ENCODE measurements at regions not wholly inside any gene's neighbourhood (a gene's known extent, or its start where the extent isn't known, plus 50 kb on each side); places are given as distances from the start of the nearest gene placed in this dataset.

GRCh38 chr12:5273709-5274108 lies 158.2 kb upstream of the NTF3 start:
- Histone ChIP-seq H3K9ac (no peak overlapping the region), H3K4me1 (ENCODE audit: control insufficient read depth in 1 of 2, insufficient read depth in 2 of 2, low read depth in 1 of 2, low read length in 1 of 2) (no peaks in the 10 kb centered on the region), H3K4me3 (ENCODE audit: low read depth in 2 of 2, low read length in 1 of 2) (no peak overlapping the region), H3K9me2 (no peaks in the 10 kb centered on the region), H2AFZ (ENCODE audit: low read depth) (no peak overlapping the region), H3K27ac (ENCODE audit: low read depth in 2 of 2, low read length in 1 of 2) (no peak overlapping the region), H3K36me3 (replicated peaks in 1 of 2; ENCODE audit: control insufficient read depth in 1 of 2, insufficient read depth in 2 of 2, low read length in 1 of 2) (peaks cover 0 to 3% of the 10 kb centered on the region in 2 experiments), H3K9me3 (no peaks in the 10 kb centered on the region), H3K27me3 (ENCODE audit: insufficient read depth) (no peaks in the 10 kb centered on the region), H3K4me2 (no peak overlapping the region), H3F3A (replicated peaks; ENCODE audit: insufficient read depth) (no peaks in the 10 kb centered on the region), H4K20me1 (ENCODE audit: insufficient read depth) (no peaks in the 10 kb centered on the region), H3K79me2 (ENCODE audit: insufficient read depth) (no peaks in the 10 kb centered on the region)
- POLR2A ChIA-PET = no interaction called here
- no peak for DNase-seq
- CTCF ChIA-PET = no interaction called here
- WGBS (ENCODE audit: low lambda C conversion rate) = 81% methylated on average over 8 of the region's 8 CpGs
- TF ChIP-seq TEAD4 (IDR thresholded peaks at IDR 0.05; ENCODE audit: borderline replicate concordance, insufficient read depth) = no peak
- no peak for TF ChIP-seq YY1 (IDR thresholded peaks at IDR 0.05; ENCODE audit: low read depth)
- no peak for TF ChIP-seq JUND (IDR thresholded peaks at IDR 0.05)
- no peak for TF ChIP-seq EP300 (IDR thresholded peaks at IDR 0.05; ENCODE audit: borderline replicate concordance in 1 of 2, low read depth in 1 of 2, low read length in 1 of 2)
- no peak for TF ChIP-seq SMC3 (IDR thresholded peaks at IDR 0.05; ENCODE audit: low read depth, low read length)
- TF ChIP-seq RCOR1 (IDR thresholded peaks at IDR 0.05; ENCODE audit: low read length) = no peak
- TF ChIP-seq, protein P1, sequence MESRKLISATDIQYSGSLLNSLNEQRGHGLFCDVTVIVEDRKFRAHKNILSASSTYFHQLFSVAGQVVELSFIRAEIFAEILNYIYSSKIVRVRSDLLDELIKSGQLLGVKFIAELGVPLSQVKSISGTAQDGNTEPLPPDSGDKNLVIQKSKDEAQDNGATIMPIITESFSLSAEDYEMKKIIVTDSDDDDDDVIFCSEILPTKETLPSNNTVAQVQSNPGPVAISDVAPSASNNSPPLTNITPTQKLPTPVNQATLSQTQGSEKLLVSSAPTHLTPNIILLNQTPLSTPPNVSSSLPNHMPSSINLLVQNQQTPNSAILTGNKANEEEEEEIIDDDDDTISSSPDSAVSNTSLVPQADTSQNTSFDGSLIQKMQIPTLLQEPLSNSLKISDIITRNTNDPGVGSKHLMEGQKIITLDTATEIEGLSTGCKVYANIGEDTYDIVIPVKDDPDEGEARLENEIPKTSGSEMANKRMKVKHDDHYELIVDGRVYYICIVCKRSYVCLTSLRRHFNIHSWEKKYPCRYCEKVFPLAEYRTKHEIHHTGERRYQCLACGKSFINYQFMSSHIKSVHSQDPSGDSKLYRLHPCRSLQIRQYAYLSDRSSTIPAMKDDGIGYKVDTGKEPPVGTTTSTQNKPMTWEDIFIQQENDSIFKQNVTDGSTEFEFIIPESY (IDR thresholded peaks at IDR 0.05; ENCODE audit: borderline replicate concordance, low read depth) = no peak
- TF ChIP-seq RFX5 (IDR thresholded peaks at IDR 0.05; ENCODE audit: low read length) = no peak
- TF ChIP-seq SIN3A (IDR thresholded peaks at IDR 0.05; ENCODE audit: borderline replicate concordance, low read depth, low read length) = no peak
- TF ChIP-seq GABPA (IDR thresholded peaks at IDR 0.05; ENCODE audit: low read depth) = no peak

- no peaks in the 10 kb centered on the region for H4K20me1 ChIP-seq (ENCODE audit: insufficient read depth)
- H3K9me3 ChIP-seq = no peaks in the 10 kb centered on the region
- H3K27ac ChIP-seq (ENCODE audit: low read depth in 2 of 2, low read length in 1 of 2) = no peak overlapping the region
- TF ChIP-seq FOSL2 (IDR thresholded peaks at IDR 0.05; ENCODE audit: borderline replicate concordance, low read depth) (no peak), USF1 (IDR thresholded peaks at IDR 0.05; ENCODE audit: borderline replicate concordance, low read depth) (no peak), JUND (IDR thresholded peaks at IDR 0.05) (no peak), NRF1 (IDR thresholded peaks at IDR 0.05; ENCODE audit: low read depth, low read length) (no peak), YY1 (IDR thresholded peaks at IDR 0.05; ENCODE audit: low read depth) (no peak)
- TF ChIP-seq, protein P2, sequence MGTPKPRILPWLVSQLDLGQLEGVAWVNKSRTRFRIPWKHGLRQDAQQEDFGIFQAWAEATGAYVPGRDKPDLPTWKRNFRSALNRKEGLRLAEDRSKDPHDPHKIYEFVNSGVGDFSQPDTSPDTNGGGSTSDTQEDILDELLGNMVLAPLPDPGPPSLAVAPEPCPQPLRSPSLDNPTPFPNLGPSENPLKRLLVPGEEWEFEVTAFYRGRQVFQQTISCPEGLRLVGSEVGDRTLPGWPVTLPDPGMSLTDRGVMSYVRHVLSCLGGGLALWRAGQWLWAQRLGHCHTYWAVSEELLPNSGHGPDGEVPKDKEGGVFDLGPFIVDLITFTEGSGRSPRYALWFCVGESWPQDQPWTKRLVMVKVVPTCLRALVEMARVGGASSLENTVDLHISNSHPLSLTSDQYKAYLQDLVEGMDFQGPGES (IDR thresholded peaks at IDR 0.05; ENCODE audit: low read depth, low read length) = no peak
- H3F3A ChIP-seq (replicated peaks; ENCODE audit: insufficient read depth) = no peaks in the 10 kb centered on the region
- no peak for DNase-seq
- H3K9me2 ChIP-seq = no peaks in the 10 kb centered on the region
- POLR2A ChIA-PET = no interaction called here
- CTCF ChIA-PET = interaction anchor here (0.8 kb wide), 1 partner anchor 192 kb away, joined by 3 read pairs; no protein-coding TSS in a partner anchor
- no peak overlapping the region for H2AFZ ChIP-seq (ENCODE audit: low read depth)
- H3K4me3 ChIP-seq (ENCODE audit: low read depth in 2 of 2, low read length in 1 of 2) = no peak overlapping the region
- H3K27me3 ChIP-seq (ENCODE audit: insufficient read depth) = no peaks in the 10 kb centered on the region
- no peaks in the 10 kb centered on the region for H3K79me2 ChIP-seq (ENCODE audit: insufficient read depth)
- no peak overlapping the region for H3K9ac ChIP-seq
- no peak overlapping the region for H3K4me2 ChIP-seq
- H3K4me1 ChIP-seq (ENCODE audit: control insufficient read depth in 1 of 2, insufficient read depth in 2 of 2, low read depth in 1 of 2, low read length in 1 of 2) = no peaks in the 10 kb centered on the region
- 76% methylated on average over 4 of the region's 4 CpGs for WGBS (ENCODE audit: low lambda C conversion rate)
- H3K36me3 ChIP-seq (replicated peaks in 1 of 2; ENCODE audit: control insufficient read depth in 1 of 2, insufficient read depth in 2 of 2, low read length in 1 of 2) = peaks cover 0 to 3% of the 10 kb centered on the region in 2 experiments
Observed at GRCh38 chr12:5276327-5276880, 155.5 kb upstream of the NTF3 start.
